Upper lobe of right lung (tissue), 1 donor: ENCODE measurements at regions not wholly inside any gene's neighbourhood (a gene's known extent, or its start where the extent isn't known, plus 50 kb on each side); places are given as distances from the start of the nearest gene placed in this dataset.

Experiments
- ATAC-seq: fragments of 200-7000 bp; cut with Tn5 transposase; one replicate; pipeline ENCODE4 v1.9.1; 2020; ENCODE audit warnings: mild to moderate bottlenecking, moderate library complexity
- DNase-seq: peaks from one replicate; pipeline ENCODE4 v3.0.0-alpha.2; 2020
- H3K27ac ChIP-seq: fragments of 200-600 bp; one replicate; pipeline ENCODE4 v1.8.0; 2022
- H3K27me3 ChIP-seq: fragments of 200-600 bp; one replicate; pipeline ENCODE4 v1.8.0; 2022; ENCODE audit warnings: mild to moderate bottlenecking
- H3K36me3 ChIP-seq: fragments of 200-600 bp; one replicate; pipeline ENCODE4 v1.8.0; 2022
- H3K4me1 ChIP-seq: fragments of 200-600 bp; one replicate; pipeline ENCODE4 v1.8.0; 2022
- H3K4me3 ChIP-seq: fragments of 200-600 bp; one replicate; pipeline ENCODE4 v1.8.0; 2022; ENCODE audit warnings: mild to moderate bottlenecking
- H3K9me3 ChIP-seq: fragments of 200-600 bp; one replicate; pipeline ENCODE4 v1.8.0; 2022
- CTCF ChIP-seq: fragments of 200-600 bp; IDR thresholded peaks from one replicate; pipeline ENCODE4 v1.8.0; 2022; ENCODE audit warnings: antibody characterized with exemption
- intact Hi-C: fragments of 100-400 bp; cut with DNase I; formaldehyde crosslinking; loops from one replicate; pipeline ENCODE4 v1.11.0; 2022
- donor health status: DM: no; HTN: yes; CAD: no; lungs with severe emphysema.

- H3K36me3 ChIP-seq: no peaks in the 10 kb centered on the region
- intact Hi-C loops: no loop called here
Observed at GRCh38 chr13:66071608-66072007, 1158.5 kb downstream of the PCDH9 start.

GRCh38 chr13:66071029-66071428 is 1159.1 kb downstream of the PCDH9 start:
- Histone ChIP-seq H3K4me3 (no peak overlapping the region), H3K9me3 (no peaks in the 10 kb centered on the region), H3K4me1 (no peaks in the 10 kb centered on the region), H3K27ac (no peak overlapping the region), H3K36me3 (no peaks in the 10 kb centered on the region), H3K27me3 (no peaks in the 10 kb centered on the region)
- no peak for TF ChIP-seq CTCF
- intact Hi-C loops: no loop called here
- ATAC-seq: no peak
- DNase-seq: no peak

More at GRCh38 chr13:66071608-66072007, 1158.5 kb downstream of the PCDH9 start:
- ATAC-seq (no peak), DNase-seq (no peak)
- H3K27ac ChIP-seq: no peak overlapping the region
- TF ChIP-seq CTCF: no peak
- H3K9me3 ChIP-seq: no peaks in the 10 kb centered on the region
- H3K4me1 ChIP-seq: no peaks in the 10 kb centered on the region
- H3K4me3 ChIP-seq: no peak overlapping the region
- no peaks in the 10 kb centered on the region for H3K27me3 ChIP-seq

- Histone ChIP-seq H3K27me3 (no peaks in the 10 kb centered on the region), H3K4me3 (no peak overlapping the region), H3K9me3 (no peaks in the 10 kb centered on the region), H3K36me3 (no peaks in the 10 kb centered on the region), H3K27ac (no peak overlapping the region), H3K4me1 (no peaks in the 10 kb centered on the region)
- ATAC-seq: no peak
- TF ChIP-seq CTCF: no peak
- DNase-seq: no peak
- intact Hi-C loops: no loop called here
Observed at GRCh38 chr13:66069570-66069969, 1160.6 kb downstream of the PCDH9 start.

- Histone ChIP-seq H3K9me3 (no peaks in the 10 kb centered on the region), H3K27ac (no peak overlapping the region), H3K4me1 (no peaks in the 10 kb centered on the region), H3K4me3 (no peak overlapping the region), H3K27me3 (no peaks in the 10 kb centered on the region), H3K36me3 (no peaks in the 10 kb centered on the region)
- no peak for DNase-seq
- no peak for TF ChIP-seq CTCF
- intact Hi-C loops: no loop called here
- no peak for ATAC-seq
Observed at GRCh38 chr13:66068683-66069082, 1161.5 kb downstream of the PCDH9 start.

- TF ChIP-seq CTCF: no peak
- Histone ChIP-seq H3K4me3 (no peak overlapping the region), H3K9me3 (no peaks in the 10 kb centered on the region), H3K27ac (no peak overlapping the region), H3K36me3 (no peaks in the 10 kb centered on the region), H3K4me1 (no peaks in the 10 kb centered on the region), H3K27me3 (no peaks in the 10 kb centered on the region)
- DNase-seq: no peak
- intact Hi-C loops: no loop called here
- ATAC-seq: no peak
Observed at GRCh38 chr13:66048888-66049287, 1181.2 kb downstream of the PCDH9 start.

- DNase-seq: no peak
- Histone ChIP-seq H3K4me3 (no peak overlapping the region), H3K27ac (no peak overlapping the region), H3K9me3 (no peaks in the 10 kb centered on the region), H3K36me3 (no peaks in the 10 kb centered on the region), H3K4me1 (no peaks in the 10 kb centered on the region), H3K27me3 (no peaks in the 10 kb centered on the region)
- intact Hi-C loops: no loop called here
- TF ChIP-seq CTCF: no peak
- ATAC-seq: no peak
Observed at GRCh38 chr13:66040506-66040905, 1189.6 kb downstream of the PCDH9 start.
